DMS53 (cell line): ENCODE measurements at regions not wholly inside any gene's neighbourhood (a gene's known extent, or its start where the extent isn't known, plus 50 kb on each side); places are given as distances from the start of the nearest gene placed in this dataset.
A peak's percentile ranks its signal among the peaks of the same experiment; 100 is the strongest.

Experiments
- DNase-seq: peaks from one replicate; lab custom pipeline; 2025; lab: John Stamatoyannopoulos, UW

DNA sequence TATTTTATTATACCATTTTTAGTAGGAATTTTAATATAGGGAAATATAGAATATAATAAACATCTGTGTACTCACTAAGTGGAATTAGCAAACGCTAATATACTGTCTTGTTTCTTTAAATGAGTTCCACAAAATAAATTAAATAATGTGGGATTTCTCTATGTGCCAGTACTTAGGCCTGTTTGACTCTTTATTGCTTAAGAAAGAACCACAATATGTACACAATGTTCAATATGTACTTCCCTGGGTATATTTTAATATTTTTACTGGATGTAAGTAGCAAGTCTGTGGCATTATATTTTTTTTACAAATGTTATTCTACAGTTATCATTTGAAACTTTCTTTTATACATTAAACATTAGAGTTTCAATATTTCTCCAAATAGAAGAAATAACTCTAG is 92.5 kb upstream of the CARD18 start:
- DNase-seq, result no peak

- peak; percentile 9 for DNase-seq
Measured at GRCh38 chr11:105230586-105230985, 91.0 kb upstream of the CARD18 start.

- DNase-seq, result no peak
Measured at GRCh38 chr11:105229761-105230160, 90.2 kb upstream of the CARD18 start.

DNA sequence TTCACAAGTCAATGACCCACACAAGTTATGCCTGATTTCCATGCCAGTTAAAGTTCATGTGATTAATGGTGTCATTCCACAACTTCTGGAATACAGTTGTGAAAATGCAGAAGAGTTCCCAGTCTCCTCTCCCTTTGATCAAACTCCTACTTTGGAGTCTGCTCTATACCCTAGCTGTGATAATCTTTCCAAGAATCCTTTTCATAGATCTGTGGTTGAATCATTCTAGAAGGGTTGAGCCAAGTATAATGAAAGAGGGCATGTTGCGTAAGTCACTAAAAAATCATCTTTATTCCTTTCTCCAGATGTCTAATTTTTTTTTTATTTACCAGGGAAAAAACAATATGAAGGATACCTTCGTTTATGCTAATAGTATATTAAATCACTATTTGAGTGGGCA is 89.7 kb upstream of the CARD18 start:
- no peak for DNase-seq

DNA sequence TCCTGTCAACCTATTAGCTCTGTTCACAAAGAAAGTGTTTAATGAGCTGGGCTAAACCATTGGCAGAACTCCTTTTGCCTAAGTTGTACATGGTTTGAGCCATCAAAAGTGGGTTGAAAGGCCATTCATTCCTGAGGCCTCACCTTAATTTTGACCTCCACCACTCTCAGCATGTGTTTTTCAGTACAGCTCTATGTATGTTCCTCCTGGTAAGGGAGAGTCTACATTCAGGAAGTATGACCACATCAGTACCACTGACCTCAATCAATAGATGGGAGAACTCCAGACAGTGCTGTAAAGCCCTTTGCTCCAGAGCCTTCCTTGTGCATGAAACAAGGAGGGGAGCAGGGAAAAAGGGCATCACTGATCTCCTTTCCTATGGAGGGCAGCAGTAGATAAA is 87.8 kb upstream of the CARD18 start:
- DNase-seq, result no peak

GRCh38 chr11:105226766-105227165 is 87.2 kb upstream of the CARD18 start:
- no peak for DNase-seq

- no peak for DNase-seq
Measured at GRCh38 chr11:105226091-105226490, 86.5 kb upstream of the CARD18 start.

GRCh38 chr11:105224482-105225253 is 85.1 kb upstream of the CARD18 start:
- no peak for DNase-seq

- no peak for DNase-seq
Measured at GRCh38 chr11:105220121-105220520, 80.6 kb upstream of the CARD18 start.

- DNase-seq, result no peak
Measured at GRCh38 chr11:105219670-105220069, 80.1 kb upstream of the CARD18 start.

DNA sequence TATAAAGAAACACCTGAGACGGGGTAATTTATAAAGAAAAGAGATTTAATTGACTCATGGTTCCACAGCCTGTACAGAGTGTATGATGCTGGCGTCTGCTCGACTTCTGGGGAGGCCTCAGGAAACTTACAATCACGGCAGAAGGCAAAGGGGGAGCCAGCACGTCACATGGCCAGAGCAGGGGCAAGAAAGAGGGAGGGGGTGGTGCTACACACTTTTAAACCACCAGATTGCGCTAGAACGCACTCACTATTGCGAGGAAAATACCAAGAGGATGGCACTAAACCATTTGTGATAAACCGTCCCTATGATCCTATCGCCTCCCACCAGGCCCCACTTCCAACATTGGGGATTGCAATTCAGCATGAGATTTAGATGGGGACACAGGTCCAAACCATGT is 79.7 kb upstream of the CARD18 start:
- DNase-seq, result peak; percentile 13

DNA sequence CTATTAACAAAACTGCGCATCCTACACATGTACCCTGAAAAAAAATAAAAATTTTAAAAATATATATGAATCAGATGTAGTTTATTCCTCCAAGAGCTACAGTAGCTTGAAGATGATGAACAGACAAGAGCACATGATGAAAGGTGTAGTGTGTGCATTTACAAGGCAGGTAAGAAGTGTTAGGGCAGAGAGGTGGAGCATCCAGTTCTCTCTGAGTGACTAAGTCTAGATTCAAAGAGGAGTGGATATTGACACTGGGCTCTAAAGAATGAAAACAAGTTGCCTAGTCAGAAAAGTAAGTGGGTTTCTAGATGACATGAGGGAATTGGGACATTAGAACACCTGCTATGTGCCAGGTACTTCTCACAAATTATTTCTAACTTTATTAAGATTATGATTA is 76.0 kb upstream of the CARD18 start:
- DNase-seq, result no peak

DNA sequence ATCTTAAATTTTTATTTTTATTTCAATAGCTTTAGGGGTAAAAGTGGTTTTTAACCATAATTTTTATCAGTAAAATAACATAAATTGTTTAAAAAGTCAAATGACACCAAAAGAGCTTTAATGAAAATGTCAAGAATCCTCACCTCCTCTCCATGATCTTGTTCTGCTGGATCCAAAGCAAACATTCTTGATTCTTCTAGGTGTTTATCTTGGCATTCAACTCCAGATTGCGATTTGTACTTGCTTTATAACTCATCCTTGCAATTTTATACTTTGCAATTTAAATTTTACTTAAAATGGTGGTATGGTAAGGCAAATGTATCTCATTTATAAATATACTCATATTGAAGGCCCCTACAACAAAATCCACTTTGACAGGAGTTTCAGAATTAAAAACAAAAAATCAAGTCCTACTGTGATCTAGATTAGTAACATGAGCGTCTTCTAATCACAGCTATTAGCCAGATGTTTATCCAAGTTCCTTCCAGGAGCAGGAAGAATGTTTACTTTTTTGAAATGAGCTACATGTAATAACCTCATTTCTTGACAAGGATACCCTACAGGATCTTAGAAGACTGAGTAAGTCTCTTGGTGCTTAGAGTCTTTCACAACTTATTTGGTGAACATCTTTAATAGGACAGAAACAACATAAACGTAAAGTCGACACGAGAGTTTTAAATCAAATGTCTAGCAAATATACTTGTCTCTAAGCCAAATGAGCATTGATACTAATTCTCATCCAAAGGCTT is 72.4 kb upstream of the CARD18 start:
- DNase-seq, result no peak

GRCh38 chr11:105208019-105208418 is 68.5 kb upstream of the CARD18 start:
- DNase-seq, result no peak

GRCh38 chr11:105206633-105207032 is 67.1 kb upstream of the CARD18 start:
- no peak for DNase-seq

DNA sequence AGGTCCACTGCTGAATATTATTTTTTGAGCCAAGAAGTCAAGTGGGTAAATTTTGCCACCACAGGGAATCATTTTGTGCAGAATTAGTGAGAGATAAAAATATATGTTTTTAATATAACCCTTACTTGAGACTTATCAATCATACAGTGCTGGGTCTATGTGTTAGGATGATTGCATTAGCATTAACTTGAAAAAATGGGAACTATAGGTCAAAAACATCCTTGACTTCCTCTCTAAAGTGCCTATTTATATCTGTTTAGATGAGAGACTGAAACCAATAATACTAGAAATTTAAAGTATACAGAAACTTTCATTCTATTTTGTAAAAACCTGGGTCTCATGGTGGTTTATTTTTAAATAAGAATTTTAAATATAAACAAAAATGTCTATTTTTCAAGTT is 65.1 kb upstream of the CARD18 start:
- no peak for DNase-seq

DNA sequence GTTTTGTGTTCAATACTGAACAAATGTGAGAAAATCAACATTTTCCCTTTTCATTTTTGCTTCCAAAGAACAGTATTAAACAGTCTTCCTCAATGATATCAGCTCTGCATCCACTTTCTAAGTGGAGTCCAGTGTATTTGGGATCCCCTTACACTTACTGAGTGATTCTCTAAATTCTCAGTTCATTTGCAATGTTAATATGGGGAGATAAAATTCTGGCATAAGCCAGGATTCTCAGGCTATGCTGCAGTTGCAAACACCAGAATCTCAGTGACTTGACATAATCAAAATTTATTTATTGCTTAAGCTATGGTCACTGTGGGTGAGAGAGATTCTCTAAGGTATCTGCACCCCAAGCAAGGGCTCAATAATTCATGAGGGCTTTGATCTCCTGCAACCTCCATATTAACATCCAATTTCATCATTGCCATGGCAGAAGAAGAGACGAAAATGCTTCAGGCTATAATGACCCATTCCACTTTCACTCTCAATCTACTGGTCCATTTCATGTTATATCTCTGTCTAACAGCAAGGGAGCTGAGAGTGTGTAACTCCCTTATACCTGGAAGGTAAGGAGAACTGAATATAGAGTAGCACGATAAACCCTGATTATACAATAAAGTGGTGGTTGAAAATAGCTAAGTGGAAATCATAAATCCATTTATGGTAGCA is 64.1 kb upstream of the CARD18 start:
- no peak for DNase-seq

- no peak for DNase-seq
Measured at GRCh38 chr11:105202844-105203548, 63.4 kb upstream of the CARD18 start.

GRCh38 chr11:105202422-105202821 is 62.9 kb upstream of the CARD18 start:
- no peak for DNase-seq

GRCh38 chr11:105201166-105201565 is 61.6 kb upstream of the CARD18 start:
- DNase-seq, result no peak

DNA sequence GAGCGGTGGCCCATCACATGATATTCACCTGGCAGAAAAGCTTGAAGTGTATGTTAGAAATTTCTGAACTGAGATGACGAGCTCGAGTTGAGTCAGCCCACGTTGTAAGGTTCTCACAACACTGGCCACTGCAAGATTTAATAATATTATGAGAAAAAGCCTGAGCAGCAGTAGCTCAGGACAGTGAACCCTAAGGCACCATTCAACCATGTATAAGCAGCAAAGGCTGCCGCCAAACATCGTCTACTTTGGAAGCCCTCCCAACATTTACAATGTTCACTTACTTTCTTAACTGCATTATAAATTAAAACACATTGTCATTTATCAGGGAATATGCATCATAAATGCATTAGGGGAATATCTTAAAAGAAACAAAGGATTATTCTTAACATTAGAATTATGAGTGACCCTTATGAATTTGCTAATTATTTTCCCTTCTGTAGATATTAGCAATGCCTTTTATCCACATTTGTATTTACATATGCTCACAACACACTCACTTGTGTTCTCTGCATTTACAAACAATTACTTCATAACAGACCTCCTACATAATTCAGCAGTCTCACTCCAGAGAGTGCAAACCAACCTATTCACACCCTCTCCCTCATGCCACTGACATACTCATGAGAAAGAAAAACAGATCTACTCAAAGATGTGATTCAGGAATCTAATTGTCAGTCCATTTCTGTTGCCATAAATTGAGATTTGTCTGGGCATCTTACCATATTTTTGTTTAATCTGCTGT is 57.7 kb upstream of the CARD18 start:
- no peak for DNase-seq

DNA sequence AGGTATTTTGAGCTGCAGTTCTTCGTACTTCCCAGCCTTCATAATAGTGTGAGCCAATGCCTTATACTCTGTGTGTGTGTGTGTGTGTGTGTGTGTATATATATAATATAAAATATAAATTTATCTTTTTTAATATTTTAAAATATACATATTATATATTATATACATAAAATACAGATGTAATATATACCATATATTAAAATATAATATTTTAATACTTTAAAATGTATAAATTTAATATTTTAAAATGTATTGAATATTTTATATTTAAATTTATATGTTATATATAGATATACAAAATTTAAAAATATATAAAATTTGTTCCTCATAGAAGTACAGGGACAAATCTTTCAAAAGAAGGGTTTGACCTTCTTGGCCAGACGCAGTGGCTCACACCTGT is 53.7 kb upstream of the CARD18 start:
- DNase-seq, result no peak
